Neuronal stem cell (in vitro differentiated cells): ENCODE measurements at regions not wholly inside any gene's neighbourhood (a gene's known extent, or its start where the extent isn't known, plus 50 kb on each side); places are given as distances from the start of the nearest gene placed in this dataset.

Experiments
- DNase-seq: peaks from one replicate; pipeline ENCODE4 v3.0.0-alpha.2; 2013; ENCODE audit warnings: low spot score
- H2AFZ ChIP-seq: one replicate; pipeline ENCODE4 v1.6.1; 2013; ENCODE audit warnings: mild to moderate bottlenecking, low read length, inconsistent platforms
- H2AK5ac ChIP-seq: 2 replicates; pipeline ENCODE4 v1.6.1; 2013; ENCODE audit warnings: low read depth, mild to moderate bottlenecking, inconsistent platforms, low read length, moderate library complexity, mixed read lengths
- H2BK120ac ChIP-seq: 2 replicates; pipeline ENCODE4 v1.6.1; 2013; ENCODE audit warnings: low read depth, mild to moderate bottlenecking, inconsistent platforms, low read length, moderate library complexity, mixed read lengths
- H2BK12ac ChIP-seq: one replicate; pipeline ENCODE4 v1.6.1; 2013; ENCODE audit warnings: low read length, inconsistent platforms
- H2BK15ac ChIP-seq: 2 replicates; pipeline ENCODE4 v1.6.1; 2013; ENCODE audit warnings: mild to moderate bottlenecking, low read length, inconsistent platforms, mixed read lengths
- H2BK5ac ChIP-seq: one replicate; pipeline ENCODE4 v1.6.1; 2013; ENCODE audit warnings: inconsistent platforms, mild to moderate bottlenecking, low read length, moderate library complexity
- H3K14ac ChIP-seq: one replicate; pipeline ENCODE4 v1.6.1; 2013; ENCODE audit warnings: low read length, inconsistent platforms
- H3K18ac ChIP-seq: 2 replicates; pipeline ENCODE4 v1.6.1; 2013; ENCODE audit warnings: low read length, inconsistent platforms
- H3K23ac ChIP-seq: 2 replicates; pipeline ENCODE4 v1.6.1; 2013; ENCODE audit warnings: low read depth, mild to moderate bottlenecking, mixed read lengths, low read length, inconsistent platforms; ENCODE audit not compliant: poor library complexity
- H3K27ac ChIP-seq: replicated peaks from 3 replicates; pipeline ENCODE4 v1.5.1; 2013; ENCODE audit warnings: low read length, inconsistent platforms
- H3K27me3 ChIP-seq, 3 experiments: 2 replicates each; pipeline ENCODE4 v1.6.1; 2013; ENCODE audit warnings: low read length in 3 of 3, mild to moderate bottlenecking in 2 of 3, inconsistent platforms in 1 of 3, low read depth in 1 of 3, mixed read lengths in 1 of 3, moderate library complexity in 1 of 3; ENCODE audit not compliant: control insufficient read depth in 3 of 3, insufficient read depth in 3 of 3
- H3K36me3 ChIP-seq, 2 donors: replicated peaks in 1 of 2; 2 replicates each; pipeline ENCODE4 v1.6.1; 2013; ENCODE audit warnings: low read length in 2 of 2; ENCODE audit not compliant: control insufficient read depth in 2 of 2, insufficient read depth in 2 of 2
- H3K4ac ChIP-seq: 2 replicates; pipeline ENCODE4 v1.6.1; 2013; ENCODE audit warnings: inconsistent platforms, mild to moderate bottlenecking, low read length, moderate library complexity
- H3K4me1 ChIP-seq, 2 donors: 1 replicate in 1 of 2; 2 replicates in 1 of 2; pipeline ENCODE4 v1.6.1; 2013; ENCODE audit warnings: low read length in 2 of 2, low read depth in 1 of 2; ENCODE audit not compliant: control insufficient read depth in 2 of 2, insufficient read depth in 1 of 2
- H3K4me2 ChIP-seq: one replicate; pipeline ENCODE4 v1.6.1; 2013; ENCODE audit warnings: mild to moderate bottlenecking, low read length, inconsistent platforms; ENCODE audit not compliant: insufficient read depth, poor library complexity, severe bottlenecking
- H3K4me3 ChIP-seq, 2 donors: 2 replicates each; pipeline ENCODE4 v1.5.1; 2013; ENCODE audit warnings: low read length in 2 of 2, mild to moderate bottlenecking in 2 of 2, inconsistent platforms in 1 of 2, moderate library complexity in 1 of 2
- H3K79me1 ChIP-seq: one replicate; pipeline ENCODE4 v1.6.1; 2013; ENCODE audit warnings: low read depth, mild to moderate bottlenecking, inconsistent platforms, low read length, moderate library complexity
- H3K9ac ChIP-seq: one replicate; pipeline ENCODE4 v1.6.1; 2013; ENCODE audit warnings: mild to moderate bottlenecking, low read depth, low read length, inconsistent platforms; ENCODE audit not compliant: poor library complexity
- H3K9me3 ChIP-seq, 2 donors: replicated peaks in 1 of 2; 2 replicates each; pipeline versions ENCODE3 to v1.6.1; 2013; ENCODE audit warnings: low read length in 2 of 2, mild to moderate bottlenecking in 2 of 2, inconsistent platforms in 1 of 2, low read depth in 1 of 2, mixed read lengths in 1 of 2, moderate library complexity in 1 of 2; ENCODE audit not compliant: control insufficient read depth in 2 of 2, insufficient read depth in 1 of 2
- H4K8ac ChIP-seq: one replicate; pipeline ENCODE4 v1.6.1; 2013; ENCODE audit warnings: low read depth, mild to moderate bottlenecking, inconsistent platforms, low read length, moderate library complexity
- H4K91ac ChIP-seq: one replicate; pipeline ENCODE4 v1.6.1; 2013; ENCODE audit warnings: low read length, low read depth, mild to moderate bottlenecking, inconsistent platforms; ENCODE audit not compliant: poor library complexity
- WGBS, 2 donors: extraction: QIAGEN DNeasy Blood & Tissue Kit; methylation state at CpG; one replicate each; pipeline ENCODE4 v1.1.7; 2013; ENCODE audit warnings: missing lambda C conversion rate in 2 of 2, mixed read lengths in 1 of 2; ENCODE audit not compliant: insufficient read length in 2 of 2, insufficient replicate concordance in 1 of 2; ENCODE audit errors: extremely low coverage in 2 of 2; 5-methylcytosine and 5-hydroxymethylcytosine counted together

GRCh38 chr7:114026486-114027089 is 107.8 kb upstream of the PPP1R3A start:
- Histone ChIP-seq H3K36me3 (no peaks in the 10 kb centered on the region), H2AFZ (no peak overlapping the region), H3K4me2 (no peak overlapping the region), H3K9me3 (no peaks in the 10 kb centered on the region), H3K4me1 (no peaks in the 10 kb centered on the region), H3K79me1 (no peaks in the 10 kb centered on the region), H3K18ac (no peak overlapping the region), H4K8ac (no peak overlapping the region), H2BK15ac (no peak overlapping the region), H2BK5ac (no peak overlapping the region), H3K14ac (no peak overlapping the region), H4K91ac (no peak overlapping the region), H3K27me3 (no peaks in the 10 kb centered on the region), H3K27ac (no peak overlapping the region), H2BK12ac (no peak overlapping the region), H2BK120ac (no peak overlapping the region), H2AK5ac (no peak overlapping the region), H3K23ac (no peak overlapping the region), H3K9ac (no peak overlapping the region), H3K4me3 (no peak overlapping the region), H3K4ac (no peak overlapping the region)
- WGBS, 2 donors = no CpG with 5 or more reads among the region's 1 CpG
- peak; percentile 67 for DNase-seq

GRCh38 chr7:114021135-114021534 is 102.3 kb upstream of the PPP1R3A start:
- no peak overlapping the region for H3K9ac ChIP-seq
- no peak overlapping the region for H3K4me2 ChIP-seq
- H3K23ac ChIP-seq = no peak overlapping the region
- no peak overlapping the region for H3K4ac ChIP-seq
- H3K27ac ChIP-seq = no peak overlapping the region
- H3K4me3 ChIP-seq = no peak overlapping the region
- H3K36me3 ChIP-seq = no peaks in the 10 kb centered on the region
- no peak overlapping the region for H4K91ac ChIP-seq
- no peak for DNase-seq
- H3K9me3 ChIP-seq = no peaks in the 10 kb centered on the region
- no peak overlapping the region for H2BK5ac ChIP-seq
- H2BK12ac ChIP-seq = no peak overlapping the region
- no peak overlapping the region for H4K8ac ChIP-seq
- no peaks in the 10 kb centered on the region for H3K4me1 ChIP-seq
- no peak overlapping the region for H2BK120ac ChIP-seq
- H2BK15ac ChIP-seq = no peak overlapping the region
- no peak overlapping the region for H3K14ac ChIP-seq
- WGBS, 2 donors = no CpG with 5 or more reads among the region's 3 CpGs
- H2AK5ac ChIP-seq = no peak overlapping the region
- no peaks in the 10 kb centered on the region for H3K79me1 ChIP-seq
- no peak overlapping the region for H2AFZ ChIP-seq
- no peaks in the 10 kb centered on the region for H3K27me3 ChIP-seq
- H3K18ac ChIP-seq = no peak overlapping the region

- no peak overlapping the region for H3K4ac ChIP-seq
- no peaks in the 10 kb centered on the region for H3K79me1 ChIP-seq
- no CpG with 5 or more reads among the region's 5 CpGs for WGBS, 2 donors
- H3K23ac ChIP-seq = no peak overlapping the region
- no peak overlapping the region for H3K9ac ChIP-seq
- no peaks in the 10 kb centered on the region for H3K36me3 ChIP-seq
- H2BK5ac ChIP-seq = no peak overlapping the region
- no peaks in the 10 kb centered on the region for H3K27me3 ChIP-seq
- H3K27ac ChIP-seq = no peak overlapping the region
- no peak overlapping the region for H2AK5ac ChIP-seq
- H2AFZ ChIP-seq = no peak overlapping the region
- no peak for DNase-seq
- H4K91ac ChIP-seq = no peak overlapping the region
- H3K18ac ChIP-seq = no peak overlapping the region
- H3K4me3 ChIP-seq = no peak overlapping the region
- H3K9me3 ChIP-seq = no peaks in the 10 kb centered on the region
- H4K8ac ChIP-seq = no peak overlapping the region
- no peak overlapping the region for H2BK120ac ChIP-seq
- no peak overlapping the region for H3K14ac ChIP-seq
- H3K4me2 ChIP-seq = no peak overlapping the region
- no peaks in the 10 kb centered on the region for H3K4me1 ChIP-seq
- no peak overlapping the region for H2BK15ac ChIP-seq
- no peak overlapping the region for H2BK12ac ChIP-seq
Observed at GRCh38 chr7:114008696-114009095, 89.9 kb upstream of the PPP1R3A start.

- Histone ChIP-seq H2BK120ac (no peak overlapping the region), H3K27me3 (no peaks in the 10 kb centered on the region), H3K36me3 (no peaks in the 10 kb centered on the region), H2BK5ac (no peak overlapping the region), H2BK15ac (no peak overlapping the region), H4K8ac (no peak overlapping the region), H3K4me3 (no peak overlapping the region), H3K9ac (no peak overlapping the region), H3K4ac (no peak overlapping the region), H3K9me3 (no peaks in the 10 kb centered on the region), H3K18ac (no peak overlapping the region), H2AK5ac (no peak overlapping the region), H3K14ac (no peak overlapping the region), H3K4me2 (no peak overlapping the region), H2AFZ (no peak overlapping the region), H4K91ac (no peak overlapping the region), H3K4me1 (no peaks in the 10 kb centered on the region), H3K23ac (no peak overlapping the region), H3K27ac (no peak overlapping the region), H2BK12ac (no peak overlapping the region), H3K79me1 (no peaks in the 10 kb centered on the region)
- DNase-seq = no peak
- WGBS, 2 donors = no CpG with 5 or more reads among the region's 2 CpGs
Observed at GRCh38 chr7:114007386-114007785, 88.6 kb upstream of the PPP1R3A start.
